Neural cell (in vitro differentiated cells): ENCODE measurements at regions not wholly inside any gene's neighbourhood (a gene's known extent, or its start where the extent isn't known, plus 50 kb on each side); places are given as distances from the start of the nearest gene placed in this dataset.

Experiments used
- H2AFZ ChIP-seq: fragments of 200-600, 300-800 bp; sonication (generic), shearing (Covaris generic); 2 replicates; pipeline ENCODE4 v1.6.0; 2014; ENCODE audit warnings: low read depth, mild to moderate bottlenecking, antibody characterized with exemption, low read length, moderate library complexity
- H3F3A ChIP-seq: fragments of 200-600 bp; shearing (Covaris generic); 2 replicates; pipeline ENCODE4 v1.6.1; 2016; ENCODE audit warnings: mild to moderate bottlenecking, moderate library complexity, mixed read lengths, antibody characterized with exemption, low read length; ENCODE audit not compliant: insufficient read depth, poor library complexity, severe bottlenecking
- H3K27ac ChIP-seq: fragments of 200-600, 300-800 bp; sonication (generic), shearing (Covaris generic); 2 replicates; pipeline ENCODE4 v1.5.1; 2014; ENCODE audit warnings: mild to moderate bottlenecking, low read length, moderate library complexity
- H3K27me3 ChIP-seq: fragments of 300-800, 200-600 bp; sonication (generic), shearing (Covaris generic); 2 replicates; pipeline ENCODE4 v1.6.0; 2014; ENCODE audit warnings: mild to moderate bottlenecking, low read depth, low read length, moderate library complexity; ENCODE audit not compliant: insufficient read depth
- H3K36me3 ChIP-seq: fragments of 300-800, 200-600 bp; sonication (generic), shearing (Covaris generic); 2 replicates; pipeline ENCODE4 v1.5.1; 2014; ENCODE audit warnings: mild to moderate bottlenecking, antibody characterized with exemption, low read length, moderate library complexity; ENCODE audit not compliant: insufficient read depth
- H3K4me2 ChIP-seq: fragments of 300-800, 200-600 bp; sonication (generic), shearing (Covaris generic); 2 replicates; pipeline ENCODE4 v1.6.0; 2014; ENCODE audit warnings: mild to moderate bottlenecking, low read length
- H3K4me3 ChIP-seq: fragments of 300-800, 200-600 bp; sonication (generic), shearing (Covaris generic); 2 replicates; pipeline ENCODE4 v1.5.1; 2014; ENCODE audit warnings: mild to moderate bottlenecking, low read length, moderate library complexity
- H3K79me2 ChIP-seq: fragments of 200-600 bp; shearing (Covaris generic); replicated peaks from 2 replicates; pipeline ENCODE4 v1.6.0; 2014; ENCODE audit warnings: mild to moderate bottlenecking, low read length, moderate library complexity; ENCODE audit not compliant: insufficient read depth
- H3K9ac ChIP-seq: fragments of 300-800, 200-600 bp; sonication (generic), shearing (Covaris generic); 2 replicates; pipeline ENCODE4 v1.6.1; 2016; ENCODE audit warnings: mild to moderate bottlenecking, low read length, mixed read lengths
- H3K9me2 ChIP-seq: fragments of 200-600 bp; shearing (Covaris generic); 2 replicates; pipeline ENCODE4 v1.6.1; 2016; ENCODE audit warnings: mild to moderate bottlenecking, low read length, mixed read lengths; ENCODE audit not compliant: insufficient read depth
- H3K9me3 ChIP-seq: fragments of 200-600, 300-800 bp; sonication (generic), shearing (Covaris generic); 2 replicates; pipeline ENCODE4 v1.6.1; 2016; ENCODE audit warnings: mild to moderate bottlenecking, mixed run types, low read length, moderate library complexity, mixed read lengths
- H4K20me1 ChIP-seq: fragments of 200-600 bp; shearing (Covaris generic); 2 replicates; pipeline ENCODE4 v1.6.1; 2016; ENCODE audit warnings: mild to moderate bottlenecking, mixed run types; ENCODE audit not compliant: insufficient read depth
- EP300 ChIP-seq: fragments of 450-650 bp; conservative IDR thresholded peaks from 2 replicates; pipeline ENCODE4 v1.6.1; 2014; ENCODE audit warnings: antibody characterized with exemption, mild to moderate bottlenecking, moderate library complexity; ENCODE audit not compliant: poor library complexity, severe bottlenecking
- EZH2 ChIP-seq: fragments of 200-600, 300-800 bp; shearing (Covaris generic), sonication (generic); IDR thresholded peaks from 2 replicates; pipeline ENCODE4 v1.6.1; 2014; ENCODE audit warnings: antibody characterized with exemption, low read length, borderline replicate concordance, mild to moderate bottlenecking; ENCODE audit not compliant: insufficient read depth, poor library complexity, severe bottlenecking
- MXI1 ChIP-seq: fragments of 450-650 bp; conservative IDR thresholded peaks from 2 replicates; pipeline ENCODE4 v1.6.1; 2014; ENCODE audit warnings: antibody characterized with exemption, mild to moderate bottlenecking; ENCODE audit not compliant: poor library complexity, severe bottlenecking
- POLR2AphosphoS5 ChIP-seq: IDR thresholded peaks from 2 replicates; pipeline ENCODE4 v1.6.1; 2012
- RAD21 ChIP-seq: fragments of 450-650 bp; conservative IDR thresholded peaks from 2 replicates; pipeline ENCODE4 v1.6.1; 2014; ENCODE audit warnings: antibody characterized with exemption, mild to moderate bottlenecking, moderate library complexity
- SMC3 ChIP-seq: fragments of 450-650 bp; conservative IDR thresholded peaks from 2 replicates; pipeline ENCODE4 v1.6.1; 2014; ENCODE audit warnings: antibody characterized with exemption, mild to moderate bottlenecking, moderate library complexity; ENCODE audit not compliant: poor library complexity
- TAF1 ChIP-seq: IDR thresholded peaks from 2 replicates; pipeline ENCODE4 v1.6.1; 2012; ENCODE audit warnings: low read depth
- TF ChIP-seq, protein P1 (sequence below): IDR thresholded peaks from 2 replicates; pipeline ENCODE4 v1.6.1; 2012; ENCODE audit warnings: borderline replicate concordance
- TF ChIP-seq, protein P2 (sequence below): fragments of 450-650 bp; IDR thresholded peaks from 2 replicates; pipeline ENCODE4 v1.5.1; 2014; ENCODE audit warnings: antibody characterized with exemption, mild to moderate bottlenecking, moderate library complexity; ENCODE audit not compliant: poor library complexity, severe bottlenecking

DNA sequence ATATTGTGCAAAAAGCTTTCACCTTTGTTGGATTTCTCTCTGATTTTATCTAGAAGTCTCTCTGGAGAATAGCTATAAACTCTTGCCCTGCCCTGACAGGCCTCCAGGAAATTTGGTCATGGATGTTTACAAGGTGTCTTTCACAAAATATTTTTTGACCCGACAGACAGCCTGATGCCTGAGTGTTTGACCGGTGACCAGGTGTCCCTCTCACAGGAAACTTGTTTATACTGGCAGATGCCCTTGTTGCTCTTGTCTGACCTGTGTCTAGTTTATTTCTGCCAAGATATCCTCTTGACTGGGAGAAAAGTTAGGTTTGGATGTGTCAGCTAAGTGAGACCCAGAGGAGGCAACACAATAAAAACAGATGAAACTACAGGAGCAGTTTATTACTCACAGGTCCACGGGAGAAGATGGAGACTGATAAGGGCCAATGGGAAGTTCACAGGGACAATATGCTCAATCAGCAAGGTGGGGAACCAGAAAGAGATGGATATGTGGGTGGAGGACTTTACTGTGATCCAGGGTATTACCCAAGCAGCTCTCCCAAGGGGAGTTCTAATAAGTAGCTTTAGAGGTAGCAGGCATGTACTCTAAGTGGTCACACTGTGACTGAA lies 243.3 kb downstream of the ARAP2 start:
- H3K36me3 ChIP-seq = no peaks in the 10 kb centered on the region
- H3K9me3 ChIP-seq = no peaks in the 10 kb centered on the region
- no peak overlapping the region for H2AFZ ChIP-seq
- H3F3A ChIP-seq = no peaks in the 10 kb centered on the region
- H3K27me3 ChIP-seq = peaks cover 3% of the 10 kb centered on the region
- no peak overlapping the region for H3K9ac ChIP-seq
- H3K9me2 ChIP-seq = no peaks in the 10 kb centered on the region
- no peaks in the 10 kb centered on the region for H4K20me1 ChIP-seq
- no peak overlapping the region for H3K27ac ChIP-seq
- no peaks in the 10 kb centered on the region for H3K79me2 ChIP-seq
- TF ChIP-seq, protein P1, sequence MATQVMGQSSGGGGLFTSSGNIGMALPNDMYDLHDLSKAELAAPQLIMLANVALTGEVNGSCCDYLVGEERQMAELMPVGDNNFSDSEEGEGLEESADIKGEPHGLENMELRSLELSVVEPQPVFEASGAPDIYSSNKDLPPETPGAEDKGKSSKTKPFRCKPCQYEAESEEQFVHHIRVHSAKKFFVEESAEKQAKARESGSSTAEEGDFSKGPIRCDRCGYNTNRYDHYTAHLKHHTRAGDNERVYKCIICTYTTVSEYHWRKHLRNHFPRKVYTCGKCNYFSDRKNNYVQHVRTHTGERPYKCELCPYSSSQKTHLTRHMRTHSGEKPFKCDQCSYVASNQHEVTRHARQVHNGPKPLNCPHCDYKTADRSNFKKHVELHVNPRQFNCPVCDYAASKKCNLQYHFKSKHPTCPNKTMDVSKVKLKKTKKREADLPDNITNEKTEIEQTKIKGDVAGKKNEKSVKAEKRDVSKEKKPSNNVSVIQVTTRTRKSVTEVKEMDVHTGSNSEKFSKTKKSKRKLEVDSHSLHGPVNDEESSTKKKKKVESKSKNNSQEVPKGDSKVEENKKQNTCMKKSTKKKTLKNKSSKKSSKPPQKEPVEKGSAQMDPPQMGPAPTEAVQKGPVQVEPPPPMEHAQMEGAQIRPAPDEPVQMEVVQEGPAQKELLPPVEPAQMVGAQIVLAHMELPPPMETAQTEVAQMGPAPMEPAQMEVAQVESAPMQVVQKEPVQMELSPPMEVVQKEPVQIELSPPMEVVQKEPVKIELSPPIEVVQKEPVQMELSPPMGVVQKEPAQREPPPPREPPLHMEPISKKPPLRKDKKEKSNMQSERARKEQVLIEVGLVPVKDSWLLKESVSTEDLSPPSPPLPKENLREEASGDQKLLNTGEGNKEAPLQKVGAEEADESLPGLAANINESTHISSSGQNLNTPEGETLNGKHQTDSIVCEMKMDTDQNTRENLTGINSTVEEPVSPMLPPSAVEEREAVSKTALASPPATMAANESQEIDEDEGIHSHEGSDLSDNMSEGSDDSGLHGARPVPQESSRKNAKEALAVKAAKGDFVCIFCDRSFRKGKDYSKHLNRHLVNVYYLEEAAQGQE = no peak
- TF ChIP-seq MXI1 (no peak), TAF1 (no peak), EP300 (no peak), RAD21 (no peak), POLR2AphosphoS5 (no peak), EZH2 (no peak), SMC3 (no peak)
- TF ChIP-seq, protein P2, sequence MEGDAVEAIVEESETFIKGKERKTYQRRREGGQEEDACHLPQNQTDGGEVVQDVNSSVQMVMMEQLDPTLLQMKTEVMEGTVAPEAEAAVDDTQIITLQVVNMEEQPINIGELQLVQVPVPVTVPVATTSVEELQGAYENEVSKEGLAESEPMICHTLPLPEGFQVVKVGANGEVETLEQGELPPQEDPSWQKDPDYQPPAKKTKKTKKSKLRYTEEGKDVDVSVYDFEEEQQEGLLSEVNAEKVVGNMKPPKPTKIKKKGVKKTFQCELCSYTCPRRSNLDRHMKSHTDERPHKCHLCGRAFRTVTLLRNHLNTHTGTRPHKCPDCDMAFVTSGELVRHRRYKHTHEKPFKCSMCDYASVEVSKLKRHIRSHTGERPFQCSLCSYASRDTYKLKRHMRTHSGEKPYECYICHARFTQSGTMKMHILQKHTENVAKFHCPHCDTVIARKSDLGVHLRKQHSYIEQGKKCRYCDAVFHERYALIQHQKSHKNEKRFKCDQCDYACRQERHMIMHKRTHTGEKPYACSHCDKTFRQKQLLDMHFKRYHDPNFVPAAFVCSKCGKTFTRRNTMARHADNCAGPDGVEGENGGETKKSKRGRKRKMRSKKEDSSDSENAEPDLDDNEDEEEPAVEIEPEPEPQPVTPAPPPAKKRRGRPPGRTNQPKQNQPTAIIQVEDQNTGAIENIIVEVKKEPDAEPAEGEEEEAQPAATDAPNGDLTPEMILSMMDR = no peak
- no peak overlapping the region for H3K4me3 ChIP-seq
- no peak overlapping the region for H3K4me2 ChIP-seq

DNA sequence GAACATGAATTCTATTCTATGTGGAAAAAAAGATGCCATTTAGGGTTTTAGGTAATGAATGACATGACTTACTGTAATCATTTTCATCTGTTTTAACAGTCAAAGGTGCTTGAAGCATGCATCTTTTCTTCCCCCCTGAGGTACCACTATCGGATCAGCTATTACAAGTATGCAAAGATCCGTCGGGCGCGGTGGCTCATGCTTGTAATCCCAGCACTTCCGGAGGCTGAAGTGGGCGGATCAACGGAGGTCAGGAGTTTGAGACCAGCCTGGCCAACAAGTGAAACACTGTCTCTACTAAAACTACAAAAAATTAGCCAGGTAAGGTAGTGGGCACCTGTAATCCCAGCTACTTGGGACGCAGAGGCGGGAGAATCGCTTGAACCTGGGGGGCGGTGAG lies 241.3 kb downstream of the ARAP2 start:
- no peaks in the 10 kb centered on the region for H3K36me3 ChIP-seq
- H3K4me3 ChIP-seq = no peak overlapping the region
- no peaks in the 10 kb centered on the region for H3K9me2 ChIP-seq
- H3K4me2 ChIP-seq = no peak overlapping the region
- no peaks in the 10 kb centered on the region for H3F3A ChIP-seq
- TF ChIP-seq SMC3 (no peak), MXI1 (no peak), TAF1 (no peak), RAD21 (no peak), POLR2AphosphoS5 (no peak), EP300 (no peak), EZH2 (no peak)
- TF ChIP-seq, protein P1 = no peak
- TF ChIP-seq, protein P2 = no peak
- H3K27ac ChIP-seq = no peak overlapping the region
- no peaks in the 10 kb centered on the region for H3K9me3 ChIP-seq
- peaks cover 10% of the 10 kb centered on the region for H3K27me3 ChIP-seq
- H3K9ac ChIP-seq = no peak overlapping the region
- no peak overlapping the region for H2AFZ ChIP-seq
- no peaks in the 10 kb centered on the region for H4K20me1 ChIP-seq
- no peaks in the 10 kb centered on the region for H3K79me2 ChIP-seq
